Activated T-cell treated with anti-CD3 and anti-CD28 coated beads, Interleukin-2, amount 50 U/mL, for 4 hours (primary cell): ENCODE measurements at regions not wholly inside any gene's neighbourhood (a gene's known extent, or its start where the extent isn't known, plus 50 kb on each side); places are given as distances from the start of the nearest gene placed in this dataset.

Source experiments
- ATAC-seq, 2 donors: fragments of 200-7000 bp; cut with Tn5 transposase; one replicate each; pipeline ENCODE4 v1.10.0; 2021
- DNase-seq: peaks from one replicate; pipeline ENCODE4 v3.0.0-alpha.2; 2020
- H3K27me3 Mint-ChIP-seq: one replicate; pipeline ENCODE4 v1.8.0; 2021; ENCODE audit warnings: low read depth, mixed read lengths
- H3K36me3 Mint-ChIP-seq: one replicate; pipeline ENCODE4 v1.8.0; 2022; ENCODE audit warnings: mixed read lengths; ENCODE audit not compliant: insufficient read depth
- H3K4me1 Mint-ChIP-seq: one replicate; pipeline ENCODE4 v1.8.0; 2021; ENCODE audit warnings: low read depth, mixed read lengths
- H3K4me3 Mint-ChIP-seq: one replicate; pipeline ENCODE4 v1.8.0; 2021; ENCODE audit warnings: mild to moderate bottlenecking, moderate library complexity, mixed read lengths
- H3K9me3 Mint-ChIP-seq: one replicate; pipeline ENCODE4 v1.8.0; 2021; ENCODE audit warnings: mixed read lengths

- ATAC-seq, result no peak
- H3K9me3 Mint-ChIP-seq, result peaks cover 6% of the 10 kb centered on the region
- DNase-seq, result no peak
- no peaks in the 10 kb centered on the region for H3K27me3 Mint-ChIP-seq
- no peak overlapping the region for H3K4me3 Mint-ChIP-seq
- no peaks in the 10 kb centered on the region for H3K36me3 Mint-ChIP-seq
- no peaks in the 10 kb centered on the region for H3K4me1 Mint-ChIP-seq
These were observed 1276.3 kb upstream of the AUTS2 start for GRCh38 chr7:68321776-68322496.

GRCh38 chr7:68324621-68325020 is 1273.7 kb upstream of the AUTS2 start:
- DNase-seq, result no peak
- Mint-ChIP-seq H3K36me3 (no peaks in the 10 kb centered on the region), H3K4me3 (no peak overlapping the region), H3K4me1 (no peaks in the 10 kb centered on the region), H3K27me3 (no peaks in the 10 kb centered on the region), H3K9me3 (peaks cover 14% of the 10 kb centered on the region)
- no peak for ATAC-seq

- Mint-ChIP-seq H3K27me3 (no peaks in the 10 kb centered on the region), H3K36me3 (no peaks in the 10 kb centered on the region), H3K4me3 (no peak overlapping the region), H3K4me1 (no peaks in the 10 kb centered on the region), H3K9me3 (peaks cover 17% of the 10 kb centered on the region)
- DNase-seq (no peak), ATAC-seq (no peak)
These were observed 1264.1 kb upstream of the AUTS2 start for GRCh38 chr7:68334216-68334615.

GRCh38 chr7:68334636-68335272 is 1263.5 kb upstream of the AUTS2 start:
- Mint-ChIP-seq H3K4me3 (no peak overlapping the region), H3K4me1 (no peaks in the 10 kb centered on the region), H3K9me3 (peaks cover 18% of the 10 kb centered on the region), H3K27me3 (no peaks in the 10 kb centered on the region), H3K36me3 (no peaks in the 10 kb centered on the region)
- no peak for DNase-seq
- ATAC-seq, result no peak

- no peaks in the 10 kb centered on the region for H3K27me3 Mint-ChIP-seq
- H3K4me3 Mint-ChIP-seq, result no peak overlapping the region
- peaks cover 14% of the 10 kb centered on the region for H3K9me3 Mint-ChIP-seq
These were observed 1261.7 kb upstream of the AUTS2 start for GRCh38 chr7:68336594-68336993.

GRCh38 chr7:68348401-68348800 is 1249.9 kb upstream of the AUTS2 start:
- no peak for ATAC-seq
- Mint-ChIP-seq H3K27me3 (no peaks in the 10 kb centered on the region), H3K9me3 (peaks cover 21% of the 10 kb centered on the region), H3K4me1 (no peaks in the 10 kb centered on the region), H3K36me3 (no peaks in the 10 kb centered on the region), H3K4me3 (no peak overlapping the region)
- DNase-seq, result no peak

More at GRCh38 chr7:68336594-68336993, 1261.7 kb upstream of the AUTS2 start:
- Mint-ChIP-seq H3K4me1 (no peaks in the 10 kb centered on the region), H3K36me3 (no peaks in the 10 kb centered on the region)
- DNase-seq, result no peak
- ATAC-seq, result no peak

GRCh38 chr7:68362745-68363518 is 1235.3 kb upstream of the AUTS2 start:
- Mint-ChIP-seq H3K9me3 (peaks cover 22% of the 10 kb centered on the region), H3K4me3 (no peak overlapping the region), H3K4me1 (no peaks in the 10 kb centered on the region), H3K36me3 (no peaks in the 10 kb centered on the region), H3K27me3 (no peaks in the 10 kb centered on the region)
- no peak for ATAC-seq
- DNase-seq, result no peak

GRCh38 chr7:68364886-68365625 is 1233.2 kb upstream of the AUTS2 start:
- peaks cover 18% of the 10 kb centered on the region for H3K9me3 Mint-ChIP-seq
- H3K36me3 Mint-ChIP-seq, result no peaks in the 10 kb centered on the region
- ATAC-seq, result no peak
- no peak overlapping the region for H3K4me3 Mint-ChIP-seq
- no peaks in the 10 kb centered on the region for H3K4me1 Mint-ChIP-seq
- no peaks in the 10 kb centered on the region for H3K27me3 Mint-ChIP-seq
- DNase-seq, result no peak

GRCh38 chr7:68371985-68372384 is 1226.3 kb upstream of the AUTS2 start:
- H3K9me3 Mint-ChIP-seq, result peaks cover 7% of the 10 kb centered on the region
- H3K27me3 Mint-ChIP-seq, result no peaks in the 10 kb centered on the region
- H3K36me3 Mint-ChIP-seq, result no peaks in the 10 kb centered on the region
- no peaks in the 10 kb centered on the region for H3K4me1 Mint-ChIP-seq
- no peak for DNase-seq
- no peak for ATAC-seq
- no peak overlapping the region for H3K4me3 Mint-ChIP-seq

- Mint-ChIP-seq H3K9me3 (peaks cover 16% of the 10 kb centered on the region), H3K4me1 (no peaks in the 10 kb centered on the region), H3K4me3 (no peak overlapping the region), H3K36me3 (no peaks in the 10 kb centered on the region), H3K27me3 (no peaks in the 10 kb centered on the region)
- no peak for DNase-seq
- no peak for ATAC-seq
These were observed 1222.1 kb upstream of the AUTS2 start for GRCh38 chr7:68376131-68376661.

- no peak for DNase-seq
- peaks cover 31% of the 10 kb centered on the region for H3K9me3 Mint-ChIP-seq
- no peaks in the 10 kb centered on the region for H3K4me1 Mint-ChIP-seq
- no peak for ATAC-seq
- H3K4me3 Mint-ChIP-seq, result no peak overlapping the region
- no peaks in the 10 kb centered on the region for H3K27me3 Mint-ChIP-seq
- no peaks in the 10 kb centered on the region for H3K36me3 Mint-ChIP-seq
These were observed 1216.5 kb upstream of the AUTS2 start for GRCh38 chr7:68381731-68382130.

GRCh38 chr7:68384581-68384980 is 1213.7 kb upstream of the AUTS2 start:
- no peaks in the 10 kb centered on the region for H3K4me1 Mint-ChIP-seq
- H3K4me3 Mint-ChIP-seq, result no peak overlapping the region
- peaks cover 30% of the 10 kb centered on the region for H3K9me3 Mint-ChIP-seq
- ATAC-seq, result no peak
- no peaks in the 10 kb centered on the region for H3K27me3 Mint-ChIP-seq
- DNase-seq, result no peak
- no peaks in the 10 kb centered on the region for H3K36me3 Mint-ChIP-seq

GRCh38 chr7:68393051-68393450 is 1205.2 kb upstream of the AUTS2 start:
- Mint-ChIP-seq H3K27me3 (no peaks in the 10 kb centered on the region), H3K4me3 (no peak overlapping the region), H3K4me1 (no peaks in the 10 kb centered on the region), H3K9me3 (peaks cover 21% of the 10 kb centered on the region), H3K36me3 (no peaks in the 10 kb centered on the region)
- ATAC-seq (no peak), DNase-seq (no peak)

GRCh38 chr7:68394131-68394530 is 1204.1 kb upstream of the AUTS2 start:
- no peaks in the 10 kb centered on the region for H3K4me1 Mint-ChIP-seq
- no peak for ATAC-seq
- H3K36me3 Mint-ChIP-seq, result no peaks in the 10 kb centered on the region
- H3K27me3 Mint-ChIP-seq, result no peaks in the 10 kb centered on the region
- no peak overlapping the region for H3K4me3 Mint-ChIP-seq
- no peak for DNase-seq
- H3K9me3 Mint-ChIP-seq, result peaks cover 21% of the 10 kb centered on the region
